Naive thymus-derived CD4-positive, alpha-beta T cell (primary cell): ENCODE measurements at regions not wholly inside any gene's neighbourhood (a gene's known extent, or its start where the extent isn't known, plus 50 kb on each side); places are given as distances from the start of the nearest gene placed in this dataset. TPM values are rescaled to one million over a fixed set of nuclear protein-coding genes. Genes with fewer than 3 reads are reported as not detected.

Experiments
- ATAC-seq: fragments of 150-1000 bp; cut with Tn5 transposase; 2 replicates; pipeline ENCODE4 v1.10.0; 2021; ENCODE audit warnings: mild to moderate bottlenecking, moderate library complexity
- CTCF ChIA-PET: fragments of 350-600 bp; sonication (Branson Sonifier 250); formaldehyde crosslinking; loops from one replicate; lab custom pipeline; 2021; ENCODE audit warnings: antibody characterized with exemption; lab: Charles Lee
- POLR2A ChIA-PET: fragments of 350-600 bp; sonication (Branson Sonifier 250); formaldehyde crosslinking; loops from one replicate; lab custom pipeline; 2021; ENCODE audit warnings: antibody characterized with exemption, inconsistent platforms; lab: Charles Lee
- DNase-seq, 9 donors: peaks; one replicate each; pipeline versions ENCODE4 v3.0.0 to v3.0.0-alpha.2; 2020 to 2022; ENCODE audit warnings: mixed read lengths in 1 of 9
- H3K27ac ChIP-seq: one replicate; pipeline ENCODE4 v1.7.0; 2013; ENCODE audit warnings: mild to moderate bottlenecking, low read depth, low read length, moderate library complexity
- H3K27me3 ChIP-seq, 2 donors: one replicate each; pipeline ENCODE4 v1.7.0; 2013; ENCODE audit warnings: low read length in 2 of 2, mild to moderate bottlenecking in 2 of 2, moderate library complexity in 2 of 2; ENCODE audit not compliant: control insufficient read depth in 2 of 2, insufficient read depth in 2 of 2
- H3K36me3 ChIP-seq, 3 experiments: 1 replicate in 2 of 3; 2 replicates in 1 of 3; pipeline ENCODE4 v1.7.0; 2013; ENCODE audit warnings: low read length in 3 of 3, mild to moderate bottlenecking in 3 of 3, moderate library complexity in 1 of 3; ENCODE audit not compliant: insufficient read depth in 3 of 3, control insufficient read depth in 2 of 3
- H3K4me1 ChIP-seq, 2 donors: one replicate each; pipeline ENCODE4 v1.7.0; 2013; ENCODE audit warnings: low read length in 2 of 2, mild to moderate bottlenecking in 2 of 2, moderate library complexity in 1 of 2; ENCODE audit not compliant: control insufficient read depth in 2 of 2, insufficient read depth in 2 of 2
- H3K4me3 ChIP-seq: 2 replicates; pipeline ENCODE4 v1.7.0; 2013; ENCODE audit warnings: mild to moderate bottlenecking, low read length
- H3K9me3 ChIP-seq, 3 experiments: 1 replicate in 2 of 3; 2 replicates in 1 of 3; pipeline ENCODE4 v1.7.0; 2013; ENCODE audit warnings: low read length in 3 of 3; ENCODE audit not compliant: control insufficient read depth in 2 of 3
- H3K27ac Mint-ChIP-seq, 9 donors: one replicate each; pipeline ENCODE4 v1.8.0; 2020 to 2022; ENCODE audit warnings: mixed read lengths in 9 of 9, mild to moderate bottlenecking in 8 of 9, moderate library complexity in 5 of 9, inconsistent platforms in 2 of 9
- H3K27me3 Mint-ChIP-seq, 5 donors: one replicate each; pipeline ENCODE4 v1.8.0; 2021 to 2022; ENCODE audit warnings: mixed read lengths in 5 of 5, mild to moderate bottlenecking in 1 of 5
- H3K36me3 Mint-ChIP-seq, 5 donors: one replicate each; pipeline ENCODE4 v1.8.0; 2020 to 2022; ENCODE audit warnings: mixed read lengths in 5 of 5, mild to moderate bottlenecking in 3 of 5, inconsistent platforms in 1 of 5
- H3K4me1 Mint-ChIP-seq, 7 donors: one replicate each; pipeline ENCODE4 v1.8.0; 2020 to 2022; ENCODE audit warnings: mixed read lengths in 7 of 7, mild to moderate bottlenecking in 3 of 7, inconsistent platforms in 1 of 7
- H3K4me3 Mint-ChIP-seq, 10 donors: one replicate each; pipeline ENCODE4 v1.8.0; 2020 to 2022; ENCODE audit warnings: mild to moderate bottlenecking in 10 of 10, mixed read lengths in 10 of 10, moderate library complexity in 6 of 10, inconsistent platforms in 2 of 10
- H3K9me3 Mint-ChIP-seq, 11 donors: one replicate each; pipeline ENCODE4 v1.8.0; 2020 to 2022; ENCODE audit warnings: mixed read lengths in 11 of 11, mild to moderate bottlenecking in 4 of 11, inconsistent platforms in 1 of 11, moderate library complexity in 1 of 11
- intact Hi-C, 2 donors: fragments of 100-400 bp; cut with micrococcal nuclease; formaldehyde crosslinking; loops; one replicate each; pipeline ENCODE4 v1.15.1; 2023
- microRNA-seq: library from miRNA; unstranded; fragments of <30 nt; microRNA quantifications from one replicate; pipeline ENCODE4 v1.2.0, GENCODE V29; 2022; ENCODE audit warnings: borderline microRNAs expressed

DNA sequence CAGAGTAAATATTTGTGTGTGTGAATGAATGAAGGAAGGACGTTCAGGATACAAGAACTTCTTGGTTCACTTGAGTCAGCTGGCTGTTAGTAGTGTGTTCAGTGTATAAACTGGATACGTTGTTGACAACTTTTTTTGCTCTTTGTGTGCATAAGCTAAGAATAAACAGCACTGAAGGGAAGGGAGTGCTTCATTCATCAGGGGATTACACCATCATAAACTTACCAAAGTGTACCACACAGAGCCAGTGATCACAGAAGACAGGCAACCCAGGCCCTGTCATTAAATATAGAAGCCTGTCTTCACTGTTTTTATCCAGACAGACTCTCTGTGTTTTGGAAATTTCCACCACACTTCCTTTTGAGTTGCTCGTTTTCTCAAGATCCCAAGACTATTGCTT is 55.5 kb upstream of the MEF2C start:
- POLR2A ChIA-PET = no interaction called here
- no peaks in the 10 kb centered on the region for H3K9me3 Mint-ChIP-seq
- CTCF ChIA-PET = no interaction called here
- no peak for DNase-seq
- H3K27me3 Mint-ChIP-seq = peaks cover 0 to 2% (median 0%) of the 10 kb centered on the region in 5 donors
- intact Hi-C loops = no loop called here
- no peaks in the 10 kb centered on the region for H3K4me1 Mint-ChIP-seq
- no peak overlapping the region for H3K4me3 Mint-ChIP-seq
- Histone ChIP-seq H3K36me3 (no peaks in the 10 kb centered on the region), H3K27ac (no peak overlapping the region), H3K27me3 (no peaks in the 10 kb centered on the region), H3K4me1 (no peaks in the 10 kb centered on the region), H3K4me3 (no peak overlapping the region), H3K9me3 (no peaks in the 10 kb centered on the region)
- no peak for ATAC-seq
- no peak overlapping the region for H3K27ac Mint-ChIP-seq
- H3K36me3 Mint-ChIP-seq = no peaks in the 10 kb centered on the region

GRCh38 chr5:88937406-88937805 is 54.4 kb upstream of the MEF2C start:
- H3K4me3 ChIP-seq = no peak overlapping the region
- Mint-ChIP-seq H3K27me3 (peaks cover 0 to 2% (median 0%) of the 10 kb centered on the region in 5 donors), H3K4me3 (no peak overlapping the region), H3K9me3 (no peaks in the 10 kb centered on the region), H3K27ac (no peak overlapping the region), H3K4me1 (no peaks in the 10 kb centered on the region), H3K36me3 (no peaks in the 10 kb centered on the region)
- intact Hi-C loops = no loop called here
- CTCF ChIA-PET = no interaction called here
- H3K27ac ChIP-seq = no peak overlapping the region
- no peaks in the 10 kb centered on the region for H3K36me3 ChIP-seq
- H3K4me1 ChIP-seq = no peaks in the 10 kb centered on the region
- ATAC-seq (no peak), DNase-seq (no peak)
- POLR2A ChIA-PET = no interaction called here
- no peaks in the 10 kb centered on the region for H3K9me3 ChIP-seq
- no peaks in the 10 kb centered on the region for H3K27me3 ChIP-seq

GRCh38 chr5:88934439-88934838 is 51.5 kb upstream of the MEF2C start:
- intact Hi-C loops = no loop called here
- Mint-ChIP-seq H3K4me3 (no peak overlapping the region), H3K27me3 (peaks cover 0 to 3% (median 0%) of the 10 kb centered on the region in 5 donors), H3K4me1 (no peaks in the 10 kb centered on the region), H3K27ac (no peak overlapping the region), H3K36me3 (no peaks in the 10 kb centered on the region), H3K9me3 (no peaks in the 10 kb centered on the region)
- Histone ChIP-seq H3K9me3 (no peaks in the 10 kb centered on the region), H3K27ac (no peak overlapping the region), H3K27me3 (no peaks in the 10 kb centered on the region), H3K4me1 (no peaks in the 10 kb centered on the region), H3K36me3 (no peaks in the 10 kb centered on the region), H3K4me3 (no peak overlapping the region)
- CTCF ChIA-PET = no interaction called here
- POLR2A ChIA-PET = no interaction called here
- DNase-seq = no peak
- no peak for ATAC-seq

Small RNA genes in the stretch of these regions (microRNA-seq; reads per million reads assigned to microRNA genes)
- not detected for gene MIR3660
